Endothelial cell of umbilical vein (primary cell): ENCODE measurements at regions not wholly inside any gene's neighbourhood (a gene's known extent, or its start where the extent isn't known, plus 50 kb on each side); places are given as distances from the start of the nearest gene placed in this dataset.

Experiments
- BruUV-seq: library from RNA; stranded (reverse); fragments of 400-500 nt; replicated peaks from 2 replicates; lab custom pipeline; 2021; lab: Mats Ljungman, UMichigan
- CTCF ChIA-PET: fragments of 300-600, 350-600 bp; sonication (Branson Sonifier 250); formaldehyde crosslinking; loops from one replicate; lab custom pipeline; 2021; ENCODE audit warnings: antibody characterized with exemption, inconsistent platforms; lab: Charles Lee
- POLR2A ChIA-PET: fragments of 300-600, 350-600 bp; sonication (Branson Sonifier 250); formaldehyde crosslinking; loops from one replicate; lab custom pipeline; 2021; ENCODE audit warnings: antibody characterized with exemption, inconsistent platforms; lab: Charles Lee
- DNase-seq: peaks from one replicate; pipeline ENCODE4 v3.0.0-alpha.2; 2011; ENCODE audit warnings: low read depth, low spot score
- FAIRE-seq: peaks from 2 replicates; lab custom pipeline; 2011; peaks lifted over from hg19 to GRCh38; lab: Jason Lieb, UNC
- H2AFZ ChIP-seq: 2 replicates; pipeline ENCODE4 v1.6.0; 2012; ENCODE audit warnings: low read depth, low read length, control low read depth, inconsistent platforms
- H3K27ac ChIP-seq: 2 replicates; pipeline ENCODE4 v1.5.1; 2011; ENCODE audit warnings: low read depth, mild to moderate bottlenecking, control low read depth, low read length, moderate library complexity; ENCODE audit not compliant: insufficient read depth
- H3K27me3 ChIP-seq, 2 experiments: 2 replicates each; pipeline versions ENCODE4 v1.6.0 to v1.6.1; 2011; ENCODE audit warnings: low read length in 2 of 2, mixed read lengths in 1 of 2; ENCODE audit not compliant: control insufficient read depth in 2 of 2, insufficient read depth in 2 of 2
- H3K36me3 ChIP-seq, 2 experiments: 2 replicates in 1 of 2; 3 replicates in 1 of 2; pipeline ENCODE4 v1.5.1; 2011; ENCODE audit warnings: low read length in 2 of 2, mild to moderate bottlenecking in 1 of 2, moderate library complexity in 1 of 2; ENCODE audit not compliant: control insufficient read depth in 2 of 2, insufficient read depth in 2 of 2; ENCODE audit errors: extremely low read depth in 1 of 2
- H3K4me1 ChIP-seq: 3 replicates; pipeline ENCODE4 v1.5.1; 2011; ENCODE audit warnings: mild to moderate bottlenecking, low read length; ENCODE audit not compliant: control insufficient read depth, insufficient read depth; ENCODE audit errors: extremely low read depth
- H3K4me2 ChIP-seq: 2 replicates; pipeline ENCODE4 v1.6.1; 2011; ENCODE audit warnings: low read length, control low read depth, mixed read lengths; ENCODE audit not compliant: insufficient read depth
- H3K4me3 ChIP-seq, 3 experiments: fragments of 200-600 bp in 1 of 3; sonication (generic), shearing (Covaris generic) in 1 of 3; replicated peaks in 1 of 3; 2 replicates each; pipeline ENCODE4 v1.5.1; 2011 to 2016; ENCODE audit warnings: control low read depth in 3 of 3, low read length in 3 of 3, mild to moderate bottlenecking in 2 of 3, inconsistent platforms in 1 of 3, low read depth in 1 of 3, moderate library complexity in 1 of 3; ENCODE audit not compliant: insufficient read depth in 1 of 3
- H3K79me2 ChIP-seq: 2 replicates; pipeline ENCODE4 v1.6.0; 2012; ENCODE audit warnings: low read length, inconsistent platforms; ENCODE audit not compliant: control insufficient read depth, insufficient read depth
- H3K9ac ChIP-seq: replicated peaks from 2 replicates; pipeline ENCODE3; 2011; ENCODE audit warnings: low read length, control low read depth; ENCODE audit not compliant: insufficient read depth; ENCODE audit errors: extremely low read depth
- H3K9me1 ChIP-seq: replicated peaks from 3 replicates; pipeline ENCODE4 v1.6.0; 2011; ENCODE audit warnings: mild to moderate bottlenecking, low read length; ENCODE audit not compliant: control insufficient read depth, insufficient read depth; ENCODE audit errors: extremely low read depth
- H3K9me3 ChIP-seq: replicated peaks from 2 replicates; pipeline ENCODE4 v1.5.1; 2012; ENCODE audit warnings: low read length, inconsistent platforms; ENCODE audit not compliant: control insufficient read depth, insufficient read depth
- H4K20me1 ChIP-seq: replicated peaks from 2 replicates; pipeline ENCODE3; 2011; ENCODE audit warnings: mild to moderate bottlenecking, low read length; ENCODE audit not compliant: control insufficient read depth, insufficient read depth; ENCODE audit errors: extremely low read depth
- EZH2 ChIP-seq: IDR thresholded peaks from 2 replicates; pipeline ENCODE4 v1.6.1; 2012; ENCODE audit warnings: borderline replicate concordance, low read depth, mild to moderate bottlenecking, moderate library complexity, low read length, inconsistent platforms; ENCODE audit not compliant: severe bottlenecking
- GATA2 ChIP-seq: IDR thresholded peaks from 2 replicates; pipeline ENCODE4 v1.7.0; 2011; ENCODE audit warnings: low read depth, mild to moderate bottlenecking, moderate library complexity, mixed read lengths, low read length; ENCODE audit not compliant: insufficient read length, insufficient read depth
- JUN ChIP-seq: IDR thresholded peaks from 2 replicates; pipeline ENCODE4 v1.6.1; 2011; ENCODE audit warnings: borderline replicate concordance, low read depth; ENCODE audit not compliant: insufficient read length, insufficient read depth
- MYC ChIP-seq: IDR thresholded peaks from one replicate; pipeline ENCODE4 v1.6.1; 2011; ENCODE audit warnings: mild to moderate bottlenecking, low read depth, low read length
- POLR2A ChIP-seq: IDR thresholded peaks from 2 replicates; pipeline ENCODE4 v1.6.1; 2012; ENCODE audit warnings: low read depth, mild to moderate bottlenecking, control low read depth, low read length
- POLR2AphosphoS5 ChIP-seq: IDR thresholded peaks from 2 replicates; pipeline ENCODE4 v1.6.1; 2012; ENCODE audit warnings: low read depth, mild to moderate bottlenecking, control low read depth, low read length, moderate library complexity; ENCODE audit not compliant: insufficient read depth
- dilution Hi-C: fragments of 300-500 bp; cut with MboI; formaldehyde crosslinking; loops from one replicate; pipeline ENCODE4 v1.15.0; 2019; ENCODE audit warnings: low sequenced_read_pairs; ENCODE audit not compliant: extremely low pct_ligation_motif_present
- intact Hi-C: fragments of 100-400 bp; cut with micrococcal nuclease; formaldehyde crosslinking; loops from one replicate; pipeline ENCODE4 v1.10.0; 2022
- TF ChIP-seq, protein P1 (sequence below): IDR thresholded peaks from 2 replicates; pipeline ENCODE4 v1.6.1; 2011; ENCODE audit not compliant: insufficient read depth, insufficient read length
- TF ChIP-seq, protein P2 (sequence below), 2 donors: IDR thresholded peaks; 1 replicate in 1 of 2; 2 replicates in 1 of 2; pipeline ENCODE4 v1.5.1; 2011; ENCODE audit warnings: low read length in 2 of 2, mild to moderate bottlenecking in 2 of 2, moderate library complexity in 2 of 2, control low read depth in 1 of 2, inconsistent platforms in 1 of 2, low read depth in 1 of 2; ENCODE audit not compliant: insufficient read depth in 1 of 2; ENCODE audit errors: extremely low read depth in 1 of 2

DNA sequence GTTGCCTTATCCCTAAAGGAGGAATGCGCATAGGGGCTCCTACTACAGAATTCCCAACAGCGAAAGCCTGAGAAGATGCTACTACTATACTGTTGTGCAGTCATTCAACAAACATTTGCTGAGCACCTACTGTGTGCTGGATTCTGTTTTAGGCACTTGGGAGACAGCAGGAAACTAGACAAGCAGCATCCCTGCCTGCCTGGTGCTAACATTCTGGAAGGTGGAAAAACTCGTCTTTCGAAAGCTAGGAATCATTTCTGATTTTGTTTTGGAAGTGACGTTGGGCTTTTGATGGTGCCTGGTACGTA, 131.5 kb upstream of the NCOR2 start:
- Histone ChIP-seq H3K9ac (no peak overlapping the region), H3K27me3 (peaks cover 0 to 1% of the 10 kb centered on the region in 2 experiments), H3K9me1 (no peaks in the 10 kb centered on the region), H2AFZ (no peak overlapping the region), H4K20me1 (no peaks in the 10 kb centered on the region), H3K4me1 (peaks cover 22% of the 10 kb centered on the region), H3K79me2 (no peaks in the 10 kb centered on the region), H3K4me3 (no peak overlapping the region), H3K4me2 (no peak overlapping the region), H3K9me3 (no peaks in the 10 kb centered on the region), H3K27ac (no peak overlapping the region), H3K36me3 (no peaks in the 10 kb centered on the region)
- ChIA-PET CTCF (interaction anchor here (1.0 to 1.2 kb wide), 3 partner anchors 12 to 319 kb away, joined by 3 to 6 read pairs (median 3); no protein-coding TSS in a partner anchor), POLR2A (no interaction called here)
- DNase-seq (no peak), FAIRE-seq (no peak)
- no TSS peak for BruUV-seq
- TF ChIP-seq POLR2AphosphoS5, result no peak
- TF ChIP-seq, protein P1, sequence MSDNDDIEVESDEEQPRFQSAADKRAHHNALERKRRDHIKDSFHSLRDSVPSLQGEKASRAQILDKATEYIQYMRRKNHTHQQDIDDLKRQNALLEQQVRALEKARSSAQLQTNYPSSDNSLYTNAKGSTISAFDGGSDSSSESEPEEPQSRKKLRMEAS, result no peak
- TF ChIP-seq JUN, result no peak
- no peak for TF ChIP-seq GATA2
- TF ChIP-seq, protein P2, sequence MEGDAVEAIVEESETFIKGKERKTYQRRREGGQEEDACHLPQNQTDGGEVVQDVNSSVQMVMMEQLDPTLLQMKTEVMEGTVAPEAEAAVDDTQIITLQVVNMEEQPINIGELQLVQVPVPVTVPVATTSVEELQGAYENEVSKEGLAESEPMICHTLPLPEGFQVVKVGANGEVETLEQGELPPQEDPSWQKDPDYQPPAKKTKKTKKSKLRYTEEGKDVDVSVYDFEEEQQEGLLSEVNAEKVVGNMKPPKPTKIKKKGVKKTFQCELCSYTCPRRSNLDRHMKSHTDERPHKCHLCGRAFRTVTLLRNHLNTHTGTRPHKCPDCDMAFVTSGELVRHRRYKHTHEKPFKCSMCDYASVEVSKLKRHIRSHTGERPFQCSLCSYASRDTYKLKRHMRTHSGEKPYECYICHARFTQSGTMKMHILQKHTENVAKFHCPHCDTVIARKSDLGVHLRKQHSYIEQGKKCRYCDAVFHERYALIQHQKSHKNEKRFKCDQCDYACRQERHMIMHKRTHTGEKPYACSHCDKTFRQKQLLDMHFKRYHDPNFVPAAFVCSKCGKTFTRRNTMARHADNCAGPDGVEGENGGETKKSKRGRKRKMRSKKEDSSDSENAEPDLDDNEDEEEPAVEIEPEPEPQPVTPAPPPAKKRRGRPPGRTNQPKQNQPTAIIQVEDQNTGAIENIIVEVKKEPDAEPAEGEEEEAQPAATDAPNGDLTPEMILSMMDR (IDR thresholded peaks at IDR 0.05; ENCODE audit: extremely low read depth in 1 of 2, insufficient read depth in 1 of 2, low read depth in 1 of 2, low read length in 2 of 2), result no peak
- no peak for TF ChIP-seq EZH2
- no peak for TF ChIP-seq POLR2A
- TF ChIP-seq MYC, result no peak
- intact Hi-C loops, result no loop called here
- dilution Hi-C loops, result loop anchor here (25.0 kb wide), 1 partner anchor 137 kb away; the partner anchor contains the start of gene NCOR2
